ENCODE measurements at regions not wholly inside any gene's neighbourhood (a gene's known extent, or its start where the extent isn't known, plus 50 kb on each side); places are given as distances from the start of the nearest gene placed in this dataset.
A peak's percentile ranks its signal among the peaks of the same experiment; 100 is the strongest.

- DNase-seq: peak; percentile 75
These were observed 894.5 kb upstream of the POU3F3 start for GRCh38 chr2:103959174-103960128.

GRCh38 chr2:103960129-103960513 lies 893.8 kb upstream of the POU3F3 start:
- DNase-seq: no peak

GRCh38 chr2:103960951-103961350 lies 893.0 kb upstream of the POU3F3 start:
- DNase-seq: no peak

GRCh38 chr2:103961862-103962261 lies 892.1 kb upstream of the POU3F3 start:
- no peak for DNase-seq

GRCh38 chr2:103962670-103963069 lies 891.2 kb upstream of the POU3F3 start:
- DNase-seq: no peak

- DNase-seq: no peak
These were observed 890.7 kb upstream of the POU3F3 start for GRCh38 chr2:103963146-103963725.

GRCh38 chr2:103977241-103977640 lies 876.7 kb upstream of the POU3F3 start:
- DNase-seq: no peak

- DNase-seq: no peak
These were observed 876.2 kb upstream of the POU3F3 start for GRCh38 chr2:103977668-103978067.

- DNase-seq: no peak
These were observed 873.5 kb upstream of the POU3F3 start for GRCh38 chr2:103980401-103980800.

- no peak for DNase-seq
These were observed 871.2 kb upstream of the POU3F3 start for GRCh38 chr2:103982691-103983090.

GRCh38 chr2:103986001-103986400 lies 867.9 kb upstream of the POU3F3 start:
- DNase-seq: no peak

GRCh38 chr2:103991591-103991990 lies 862.3 kb upstream of the POU3F3 start:
- no peak for DNase-seq

GRCh38 chr2:104004821-104005220 lies 849.1 kb upstream of the POU3F3 start:
- DNase-seq: no peak

GRCh38 chr2:104016801-104017200 lies 837.1 kb upstream of the POU3F3 start:
- no peak for DNase-seq

- no peak for DNase-seq
These were observed 830.6 kb upstream of the POU3F3 start for GRCh38 chr2:104023306-104023705.

- no peak for DNase-seq
These were observed 830.1 kb upstream of the POU3F3 start for GRCh38 chr2:104023765-104024164.

GRCh38 chr2:104025295-104025694 lies 828.6 kb upstream of the POU3F3 start:
- DNase-seq: no peak

- DNase-seq: peak; percentile 55
These were observed 827.2 kb upstream of the POU3F3 start for GRCh38 chr2:104026725-104027124.

- no peak for DNase-seq
These were observed 826.6 kb upstream of the POU3F3 start for GRCh38 chr2:104027321-104027720.

GRCh38 chr2:104028061-104028460 lies 825.9 kb upstream of the POU3F3 start:
- DNase-seq: no peak

GRCh38 chr2:104033399-104033798 lies 820.5 kb upstream of the POU3F3 start:
- DNase-seq: no peak

- no peak for DNase-seq
These were observed 813.1 kb upstream of the POU3F3 start for GRCh38 chr2:104040771-104041170.

GRCh38 chr2:104041351-104041750 lies 812.6 kb upstream of the POU3F3 start:
- DNase-seq: no peak

GRCh38 chr2:104043864-104044263 lies 810.1 kb upstream of the POU3F3 start:
- no peak for DNase-seq

All from retina (tissue), 1 donor.